H1 (cell line): ENCODE measurements at regions not wholly inside any gene's neighbourhood (a gene's known extent, or its start where the extent isn't known, plus 50 kb on each side); places are given as distances from the start of the nearest gene placed in this dataset.

Source experiments
- CTCF ChIA-PET: fragments of 300-600 bp; sonication (Branson Sonifier 250); formaldehyde crosslinking; loops from one replicate; lab custom pipeline; 2021; ENCODE audit not compliant: partially characterized antibody; lab: Charles Lee
- POLR2A ChIA-PET: fragments of 300-600 bp; sonication (Branson Sonifier 250); formaldehyde crosslinking; loops from one replicate; lab custom pipeline; 2021; ENCODE audit warnings: inconsistent platforms; ENCODE audit not compliant: partially characterized antibody; lab: Charles Lee
- DNase-seq, 2 experiments: peaks; one replicate each; pipeline versions ENCODE4 v3.0.0 to v3.0.0-alpha.2; 2010 to 2022; ENCODE audit warnings: low spot score in 2 of 2, low read depth in 1 of 2, mixed read lengths in 1 of 2
- FAIRE-seq: peaks from 2 replicates; lab custom pipeline; 2011; peaks lifted over from hg19 to GRCh38; lab: Jason Lieb, UNC
- H2AFZ ChIP-seq: 2 replicates; pipeline ENCODE4 v1.8.1; 2012; ENCODE audit warnings: low read length, inconsistent platforms
- H2AK5ac ChIP-seq: 2 replicates; pipeline ENCODE4 v1.6.1; 2013; ENCODE audit warnings: low read depth, low read length
- H2BK120ac ChIP-seq: replicated peaks from 2 replicates; pipeline ENCODE3; 2013; ENCODE audit warnings: low read depth, low read length, inconsistent platforms
- H2BK12ac ChIP-seq: 2 replicates; pipeline ENCODE4 v1.6.1; 2013; ENCODE audit warnings: low read depth, low read length
- H2BK15ac ChIP-seq: 2 replicates; pipeline ENCODE4 v1.6.1; 2013; ENCODE audit warnings: low read length
- H2BK20ac ChIP-seq: 2 replicates; pipeline ENCODE4 v1.6.1; 2013; ENCODE audit warnings: low read length
- H2BK5ac ChIP-seq: 2 replicates; pipeline ENCODE4 v1.6.1; 2013; ENCODE audit warnings: low read depth, low read length
- H3K14ac ChIP-seq: 2 replicates; pipeline ENCODE4 v1.6.1; 2013; ENCODE audit warnings: inconsistent platforms; ENCODE audit not compliant: insufficient read length
- H3K18ac ChIP-seq: 2 replicates; pipeline ENCODE4 v1.6.1; 2013; ENCODE audit warnings: low read length; ENCODE audit errors: extremely low read depth
- H3K23ac ChIP-seq: 2 replicates; pipeline ENCODE4 v1.6.1; 2013; ENCODE audit warnings: inconsistent platforms; ENCODE audit not compliant: insufficient read length
- H3K23me2 ChIP-seq: 2 replicates; pipeline ENCODE4 v1.6.1; 2013; ENCODE audit warnings: low read depth, low read length
- H3K27ac ChIP-seq: 2 replicates; pipeline ENCODE4 v1.6.1; 2011; ENCODE audit warnings: low read depth, low read length, inconsistent platforms
- H3K27me3 ChIP-seq, 4 experiments: replicated peaks in 1 of 4; 1 replicate in 1 of 4; 2 replicates in 3 of 4; pipeline versions ENCODE4 v1.6.1 to v1.8.1; 2011 to 2013; ENCODE audit warnings: low read length in 3 of 4, mild to moderate bottlenecking in 3 of 4, inconsistent platforms in 2 of 4, mixed read lengths in 2 of 4, moderate library complexity in 1 of 4; ENCODE audit not compliant: control insufficient read depth in 3 of 4, insufficient read depth in 3 of 4; ENCODE audit errors: extremely low read depth in 1 of 4
- H3K36me3 ChIP-seq, 4 experiments: 2 replicates each; pipeline versions ENCODE4 v1.6.1 to v1.8.1; 2011 to 2013; ENCODE audit warnings: mild to moderate bottlenecking in 4 of 4, low read length in 3 of 4, moderate library complexity in 2 of 4, control low read depth in 1 of 4, inconsistent platforms in 1 of 4; ENCODE audit not compliant: insufficient read depth in 4 of 4, control insufficient read depth in 2 of 4
- H3K4ac ChIP-seq: replicated peaks from 2 replicates; pipeline ENCODE3; 2013; ENCODE audit warnings: low read length, low read depth, mixed read lengths, inconsistent platforms; ENCODE audit not compliant: insufficient read length
- H3K4me1 ChIP-seq, 4 experiments: replicated peaks in 1 of 4; 1 replicate in 1 of 4; 2 replicates in 3 of 4; pipeline versions ENCODE4 v1.6.1 to v1.8.1; 2011 to 2013; ENCODE audit warnings: low read length in 3 of 4, inconsistent platforms in 2 of 4, mixed read lengths in 1 of 4; ENCODE audit not compliant: insufficient read depth in 4 of 4, control insufficient read depth in 3 of 4
- H3K4me2 ChIP-seq, 2 experiments: 2 replicates each; pipeline versions ENCODE4 v1.6.1 to v1.8.1; 2011 to 2013; ENCODE audit warnings: low read depth in 2 of 2, low read length in 2 of 2, control low read depth in 1 of 2, inconsistent platforms in 1 of 2, mild to moderate bottlenecking in 1 of 2; ENCODE audit not compliant: insufficient read depth in 1 of 2
- H3K4me3 ChIP-seq, 4 experiments: fragments of 200-600, 300-600 bp in 1 of 4; sonication (generic), shearing (Covaris generic), sonication (Bioruptor Twin) in 1 of 4; 2 replicates each; pipeline versions ENCODE4 v1.5.1 to v1.8.1; 2011 to 2016; ENCODE audit warnings: low read length in 4 of 4, low read depth in 3 of 4, control low read depth in 2 of 4, inconsistent platforms in 2 of 4, mild to moderate bottlenecking in 2 of 4, mixed read lengths in 1 of 4, moderate library complexity in 1 of 4; ENCODE audit not compliant: insufficient read depth in 2 of 4; ENCODE audit errors: extremely low read depth in 1 of 4
- H3K56ac ChIP-seq: replicated peaks from 2 replicates; pipeline ENCODE3; 2013; ENCODE audit warnings: low read depth, mild to moderate bottlenecking, mixed read lengths, low read length, inconsistent platforms; ENCODE audit not compliant: insufficient read length
- H3K79me1 ChIP-seq: 2 replicates; pipeline ENCODE4 v1.6.1; 2013; ENCODE audit warnings: low read depth, low read length, control low read depth
- H3K79me2 ChIP-seq, 2 experiments: 2 replicates each; pipeline versions ENCODE4 v1.6.1 to v1.8.1; 2012 to 2013; ENCODE audit warnings: low read length in 2 of 2, mild to moderate bottlenecking in 2 of 2, inconsistent platforms in 1 of 2; ENCODE audit not compliant: insufficient read depth in 2 of 2, control insufficient read depth in 1 of 2
- H3K9ac ChIP-seq, 4 experiments: replicated peaks in 1 of 4; 1 replicate in 1 of 4; 2 replicates in 3 of 4; pipeline versions ENCODE4 v1.6.1 to v1.8.1; 2011 to 2013; ENCODE audit warnings: low read depth in 3 of 4, low read length in 3 of 4, control low read depth in 2 of 4, mild to moderate bottlenecking in 2 of 4, moderate library complexity in 2 of 4, inconsistent platforms in 1 of 4; ENCODE audit errors: extremely low read depth in 1 of 4
- H3K9me3 ChIP-seq, 2 experiments: 2 replicates each; pipeline versions ENCODE4 v1.6.1 to v1.8.1; 2012 to 2013; ENCODE audit warnings: mild to moderate bottlenecking in 2 of 2, moderate library complexity in 2 of 2, control low read depth in 1 of 2, inconsistent platforms in 1 of 2, low read depth in 1 of 2, low read length in 1 of 2, mixed read lengths in 1 of 2; ENCODE audit not compliant: insufficient read depth in 2 of 2
- H4K20me1 ChIP-seq, 2 experiments: replicated peaks in 1 of 2; 2 replicates each; pipeline versions ENCODE3 to v1.8.1; 2011 to 2013; ENCODE audit warnings: inconsistent platforms in 2 of 2, low read length in 2 of 2, mild to moderate bottlenecking in 1 of 2; ENCODE audit not compliant: insufficient read depth in 2 of 2, control insufficient read depth in 1 of 2
- H4K5ac ChIP-seq: 2 replicates; pipeline ENCODE4 v1.6.1; 2013; ENCODE audit warnings: low read length, low read depth, mixed read lengths, inconsistent platforms; ENCODE audit not compliant: insufficient read length
- H4K8ac ChIP-seq: 2 replicates; pipeline ENCODE4 v1.8.0; 2013; ENCODE audit warnings: mild to moderate bottlenecking, moderate library complexity, low read length, inconsistent platforms; ENCODE audit not compliant: insufficient read depth; ENCODE audit errors: extremely low read depth
- H4K91ac ChIP-seq: replicated peaks from 2 replicates; pipeline ENCODE3; 2013; ENCODE audit warnings: low read length, mixed read lengths, inconsistent platforms; ENCODE audit not compliant: insufficient read length
- CTBP2 ChIP-seq: IDR thresholded peaks from 2 replicates; pipeline ENCODE4 v1.7.0; 2011; ENCODE audit warnings: borderline replicate concordance, mild to moderate bottlenecking, moderate library complexity, mixed read lengths, low read length; ENCODE audit not compliant: insufficient read depth, insufficient read length
- EP300 ChIP-seq, 2 experiments: IDR thresholded peaks; 1 replicate in 1 of 2; 2 replicates in 1 of 2; pipeline ENCODE4 v1.6.1; 2011 to 2012; ENCODE audit warnings: low read depth in 2 of 2, low read length in 2 of 2, mild to moderate bottlenecking in 2 of 2, borderline replicate concordance in 1 of 2, inconsistent platforms in 1 of 2, moderate library complexity in 1 of 2
- KDM1A ChIP-seq: fragments of 200-600, 300-600 bp; sonication (generic); IDR thresholded peaks from 2 replicates; pipeline ENCODE4 v1.7.1; 2016; ENCODE audit warnings: mild to moderate bottlenecking, low read length, borderline replicate concordance
- KDM4A ChIP-seq: IDR thresholded peaks from one replicate; pipeline ENCODE4 v1.7.1; 2012; ENCODE audit warnings: low read depth, mild to moderate bottlenecking, moderate library complexity, low read length, inconsistent platforms; ENCODE audit not compliant: severe bottlenecking
- PHF8 ChIP-seq: fragments of 200-600 bp; sonication (generic); conservative IDR thresholded peaks from 2 replicates; pipeline ENCODE4 v1.7.1; 2012; ENCODE audit warnings: low read depth, mild to moderate bottlenecking, inconsistent platforms, low read length, moderate library complexity
- SP2 ChIP-seq: IDR thresholded peaks from 2 replicates; pipeline ENCODE4 v1.6.1; 2012; ENCODE audit warnings: mild to moderate bottlenecking, low read length, inconsistent platforms
- TAF7 ChIP-seq: optimal IDR thresholded peaks from 2 replicates; pipeline ENCODE3; 2011; ENCODE audit warnings: low read depth, mild to moderate bottlenecking, inconsistent platforms, low read length, moderate library complexity, borderline replicate concordance
- TEAD4 ChIP-seq: IDR thresholded peaks from 2 replicates; pipeline ENCODE4 v1.6.1; 2012; ENCODE audit warnings: low read depth, low read length, inconsistent platforms, mixed read lengths
- YY1 ChIP-seq: IDR thresholded peaks from 2 replicates; pipeline ENCODE4 v1.6.1; 2011; ENCODE audit warnings: low read depth, mild to moderate bottlenecking, low read length
- WGBS, 2 experiments: shearing (Covaris generic) in 1 of 2; methylation state at CpG; one replicate each; pipeline versions ENCODE4 v1.1.6 to v1.1.7; 2013 to 2015; ENCODE audit warnings: low lambda C conversion rate in 2 of 2, mixed read lengths in 2 of 2, inconsistent platforms in 1 of 2, low coverage in 1 of 2, missing lambda C conversion rate in 1 of 2; ENCODE audit not compliant: insufficient replicate concordance in 2 of 2, insufficient coverage in 1 of 2, insufficient read length in 1 of 2; ENCODE audit errors: extremely low coverage in 1 of 2, missing lambda C conversion rate in 1 of 2; 5-methylcytosine and 5-hydroxymethylcytosine counted together
- TF ChIP-seq, protein P1 (sequence below): IDR thresholded peaks from 2 replicates; pipeline ENCODE4 v1.6.1; 2012; ENCODE audit warnings: low read length, inconsistent platforms
- TF ChIP-seq, protein P2 (sequence below): IDR thresholded peaks from 2 replicates; pipeline ENCODE4 v1.6.1; 2011; ENCODE audit warnings: low read depth, mild to moderate bottlenecking, low read length; ENCODE audit not compliant: insufficient read depth

DNA sequence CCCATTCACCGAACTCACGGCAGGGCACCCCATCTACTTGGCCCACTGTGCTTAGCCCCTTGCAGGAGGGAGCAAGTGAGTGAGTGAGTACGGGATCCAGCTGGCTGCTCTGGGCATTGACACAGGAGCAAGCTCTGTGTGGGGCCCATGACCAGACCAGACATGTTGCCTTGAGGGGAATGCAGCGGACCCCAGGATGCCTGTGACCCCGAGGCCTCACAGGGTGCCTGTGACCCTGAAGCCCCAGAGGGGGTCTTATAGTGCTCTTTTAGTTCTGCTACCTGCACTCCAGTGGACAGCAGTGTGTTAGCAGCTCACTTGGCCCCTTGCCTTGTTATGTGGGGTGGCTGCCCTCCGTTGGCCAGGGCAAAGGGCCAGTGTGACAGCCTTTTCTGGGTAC, 255.8 kb downstream of the ETNK1 start:
- DNase-seq (no peak), FAIRE-seq (no peak)
- 85% methylated on average over 6 of the region's 6 CpGs; no CpG with 5 or more reads in 1 of the 2 experiments for WGBS, 2 experiments
- H3K23me2 ChIP-seq, result no peaks in the 10 kb centered on the region
- no peak overlapping the region for H2AK5ac ChIP-seq
- CTCF ChIA-PET, result interaction anchor here (0.8 to 1.6 kb wide), 4 partner anchors 9 to 340 kb away, joined by 3 to 4 read pairs (median 3); no protein-coding TSS in a partner anchor
- H2BK15ac ChIP-seq, result no peak overlapping the region
- H2BK5ac ChIP-seq, result no peak overlapping the region
- H3K9me3 ChIP-seq, result no peaks in the 10 kb centered on the region
- no peaks in the 10 kb centered on the region for H3K4me1 ChIP-seq
- no peaks in the 10 kb centered on the region for H3K79me2 ChIP-seq
- H3K14ac ChIP-seq, result no peak overlapping the region
- H3K9ac ChIP-seq, result no peak overlapping the region
- no peak overlapping the region for H4K91ac ChIP-seq
- H2AFZ ChIP-seq, result no peak overlapping the region
- H3K23ac ChIP-seq, result no peak overlapping the region
- no peaks in the 10 kb centered on the region for H3K27me3 ChIP-seq
- H3K79me1 ChIP-seq, result no peaks in the 10 kb centered on the region
- no peak overlapping the region for H3K4me2 ChIP-seq
- H3K4ac ChIP-seq, result no peak overlapping the region
- H3K56ac ChIP-seq, result no peak overlapping the region
- no peak overlapping the region for H3K4me3 ChIP-seq
- H3K36me3 ChIP-seq, result no peaks in the 10 kb centered on the region
- no peak overlapping the region for H4K8ac ChIP-seq
- no peak overlapping the region for H3K27ac ChIP-seq
- no peak overlapping the region for H2BK120ac ChIP-seq
- no peak overlapping the region for H4K5ac ChIP-seq
- no peak overlapping the region for H2BK12ac ChIP-seq
- H2BK20ac ChIP-seq, result no peak overlapping the region
- no peak overlapping the region for H3K18ac ChIP-seq
- POLR2A ChIA-PET, result no interaction called here
- H4K20me1 ChIP-seq, result no peaks in the 10 kb centered on the region
- no peak for TF ChIP-seq SP2
- no peak for TF ChIP-seq TAF7
- TF ChIP-seq, protein P1, sequence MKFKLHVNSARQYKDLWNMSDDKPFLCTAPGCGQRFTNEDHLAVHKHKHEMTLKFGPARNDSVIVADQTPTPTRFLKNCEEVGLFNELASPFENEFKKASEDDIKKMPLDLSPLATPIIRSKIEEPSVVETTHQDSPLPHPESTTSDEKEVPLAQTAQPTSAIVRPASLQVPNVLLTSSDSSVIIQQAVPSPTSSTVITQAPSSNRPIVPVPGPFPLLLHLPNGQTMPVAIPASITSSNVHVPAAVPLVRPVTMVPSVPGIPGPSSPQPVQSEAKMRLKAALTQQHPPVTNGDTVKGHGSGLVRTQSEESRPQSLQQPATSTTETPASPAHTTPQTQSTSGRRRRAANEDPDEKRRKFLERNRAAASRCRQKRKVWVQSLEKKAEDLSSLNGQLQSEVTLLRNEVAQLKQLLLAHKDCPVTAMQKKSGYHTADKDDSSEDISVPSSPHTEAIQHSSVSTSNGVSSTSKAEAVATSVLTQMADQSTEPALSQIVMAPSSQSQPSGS, result no peak
- no peak for TF ChIP-seq PHF8
- no peak for TF ChIP-seq YY1
- TF ChIP-seq, protein P2, sequence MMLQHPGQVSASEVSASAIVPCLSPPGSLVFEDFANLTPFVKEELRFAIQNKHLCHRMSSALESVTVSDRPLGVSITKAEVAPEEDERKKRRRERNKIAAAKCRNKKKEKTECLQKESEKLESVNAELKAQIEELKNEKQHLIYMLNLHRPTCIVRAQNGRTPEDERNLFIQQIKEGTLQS, result no peak
- TF ChIP-seq TEAD4, result no peak
- no peak for TF ChIP-seq EP300 (IDR thresholded peaks at IDR 0.05; ENCODE audit: borderline replicate concordance in 1 of 2, low read depth in 2 of 2, low read length in 2 of 2)
- no peak for TF ChIP-seq KDM4A
- TF ChIP-seq CTBP2, result no peak
- no peak for TF ChIP-seq KDM1A
